ENCODE measurements at regions not wholly inside any gene's neighbourhood (a gene's known extent, or its start where the extent isn't known, plus 50 kb on each side); places are given as distances from the start of the nearest gene placed in this dataset.

- no CpG with 5 or more reads among the region's 9 CpGs for WGBS (ENCODE audit: extremely low coverage, insufficient coverage, low lambda C conversion rate)
- H3K4me1 ChIP-seq (ENCODE audit: control insufficient read depth, low read depth, low read length) = peaks cover 3% of the 10 kb centered on the region
- H3K18ac ChIP-seq (ENCODE audit: low read length) = no peak overlapping the region
Measured at GRCh38 chr2:23135481-23136100, 249.4 kb upstream of the KLHL29 start.

GRCh38 chr2:23137166-23137565 is 247.8 kb upstream of the KLHL29 start:
- no peak overlapping the region for H4K5ac ChIP-seq (ENCODE audit: low read length)
- no peak overlapping the region for H3K27ac ChIP-seq (ENCODE audit: low read depth, low read length)
- no peaks in the 10 kb centered on the region for H3K79me1 ChIP-seq (ENCODE audit: low read length)
- H2BK15ac ChIP-seq (replicated peaks; ENCODE audit: low read depth) = no peak overlapping the region
- H3K18ac ChIP-seq (ENCODE audit: low read length) = no peak overlapping the region
- no peak overlapping the region for H2BK120ac ChIP-seq (ENCODE audit: low read depth, low read length)
- no peak overlapping the region for H3K23ac ChIP-seq (ENCODE audit: low read length)
- DNase-seq = peak; percentile 87
- no peaks in the 10 kb centered on the region for H3K36me3 ChIP-seq (ENCODE audit: control insufficient read depth, insufficient read depth, low read length)
- peaks cover 3% of the 10 kb centered on the region for H3K4me1 ChIP-seq (ENCODE audit: control insufficient read depth, low read depth, low read length)
- WGBS (ENCODE audit: extremely low coverage, insufficient coverage, low lambda C conversion rate) = no CpG with 5 or more reads among the region's 2 CpGs
- H2AK5ac ChIP-seq (ENCODE audit: low read length) = no peak overlapping the region
- H3K79me2 ChIP-seq (ENCODE audit: control insufficient read depth, insufficient read depth, low read length) = no peaks in the 10 kb centered on the region
- H3K4me3 ChIP-seq (ENCODE audit: low read length) = no peak overlapping the region
- no peak overlapping the region for H3K9ac ChIP-seq (ENCODE audit: low read length)
- H2BK5ac ChIP-seq (ENCODE audit: low read length) = no peak overlapping the region
- no peak overlapping the region for H4K8ac ChIP-seq (ENCODE audit: low read depth, low read length)
- H3K4me2 ChIP-seq (ENCODE audit: low read length) = no peak overlapping the region
- H3K27me3 ChIP-seq (ENCODE audit: insufficient read depth, low read length, poor library complexity) = no peaks in the 10 kb centered on the region
- H3K56ac ChIP-seq (ENCODE audit: low read length) = no peak overlapping the region
- H3K4ac ChIP-seq (ENCODE audit: low read depth, low read length) = no peak overlapping the region

More at GRCh38 chr2:23135481-23136100, 249.4 kb upstream of the KLHL29 start:
- Histone ChIP-seq H3K27me3 (ENCODE audit: insufficient read depth, low read length, poor library complexity) (no peaks in the 10 kb centered on the region), H3K79me1 (ENCODE audit: low read length) (no peaks in the 10 kb centered on the region), H3K23ac (ENCODE audit: low read length) (no peak overlapping the region), H4K5ac (ENCODE audit: low read length) (no peak overlapping the region), H3K4me3 (ENCODE audit: low read length) (no peak overlapping the region), H2BK120ac (ENCODE audit: low read depth, low read length) (no peak overlapping the region), H2AK5ac (ENCODE audit: low read length) (no peak overlapping the region), H3K27ac (ENCODE audit: low read depth, low read length) (no peak overlapping the region), H2BK5ac (ENCODE audit: low read length) (no peak overlapping the region), H3K4me2 (ENCODE audit: low read length) (no peak overlapping the region), H2BK15ac (replicated peaks; ENCODE audit: low read depth) (no peak overlapping the region), H3K4ac (ENCODE audit: low read depth, low read length) (no peak overlapping the region), H3K9ac (ENCODE audit: low read length) (no peak overlapping the region), H3K79me2 (ENCODE audit: control insufficient read depth, insufficient read depth, low read length) (no peaks in the 10 kb centered on the region), H3K36me3 (ENCODE audit: control insufficient read depth, insufficient read depth, low read length) (no peaks in the 10 kb centered on the region), H4K8ac (ENCODE audit: low read depth, low read length) (no peak overlapping the region), H3K56ac (ENCODE audit: low read length) (no peak overlapping the region)
- peak; percentile 97 for DNase-seq

- Histone ChIP-seq H3K36me3 (ENCODE audit: control insufficient read depth, insufficient read depth, low read length) (no peaks in the 10 kb centered on the region), H3K18ac (ENCODE audit: low read length) (no peak overlapping the region), H4K5ac (ENCODE audit: low read length) (no peak overlapping the region), H2AK5ac (ENCODE audit: low read length) (no peak overlapping the region), H3K27me3 (ENCODE audit: insufficient read depth, low read length, poor library complexity) (no peaks in the 10 kb centered on the region), H2BK15ac (replicated peaks; ENCODE audit: low read depth) (no peak overlapping the region), H3K27ac (ENCODE audit: low read depth, low read length) (no peak overlapping the region), H3K4me2 (ENCODE audit: low read length) (no peak overlapping the region), H3K79me2 (ENCODE audit: control insufficient read depth, insufficient read depth, low read length) (no peaks in the 10 kb centered on the region), H3K9ac (ENCODE audit: low read length) (no peak overlapping the region), H3K4me3 (ENCODE audit: low read length) (no peak overlapping the region), H4K8ac (ENCODE audit: low read depth, low read length) (no peak overlapping the region), H3K4ac (ENCODE audit: low read depth, low read length) (no peak overlapping the region), H2BK5ac (ENCODE audit: low read length) (no peak overlapping the region), H3K4me1 (ENCODE audit: control insufficient read depth, low read depth, low read length) (peaks cover 3% of the 10 kb centered on the region), H3K79me1 (ENCODE audit: low read length) (no peaks in the 10 kb centered on the region), H3K23ac (ENCODE audit: low read length) (no peak overlapping the region), H2BK120ac (ENCODE audit: low read depth, low read length) (no peak overlapping the region), H3K56ac (ENCODE audit: low read length) (no peak overlapping the region)
- no CpG with 5 or more reads among the region's 4 CpGs for WGBS (ENCODE audit: extremely low coverage, insufficient coverage, low lambda C conversion rate)
- DNase-seq = no peak
Measured at GRCh38 chr2:23138701-23139100, 246.3 kb upstream of the KLHL29 start.

GRCh38 chr2:23145460-23145859 is 239.5 kb upstream of the KLHL29 start:
- no peak overlapping the region for H3K9ac ChIP-seq (ENCODE audit: low read length)
- H3K4me1 ChIP-seq (ENCODE audit: control insufficient read depth, low read depth, low read length) = peaks cover 3% of the 10 kb centered on the region
- no peak overlapping the region for H4K5ac ChIP-seq (ENCODE audit: low read length)
- H3K27me3 ChIP-seq (ENCODE audit: insufficient read depth, low read length, poor library complexity) = no peaks in the 10 kb centered on the region
- no peak overlapping the region for H2BK120ac ChIP-seq (ENCODE audit: low read depth, low read length)
- no peaks in the 10 kb centered on the region for H3K36me3 ChIP-seq (ENCODE audit: control insufficient read depth, insufficient read depth, low read length)
- H3K27ac ChIP-seq (ENCODE audit: low read depth, low read length) = no peak overlapping the region
- no peaks in the 10 kb centered on the region for H3K79me2 ChIP-seq (ENCODE audit: control insufficient read depth, insufficient read depth, low read length)
- no peaks in the 10 kb centered on the region for H3K79me1 ChIP-seq (ENCODE audit: low read length)
- H3K4me2 ChIP-seq (ENCODE audit: low read length) = no peak overlapping the region
- no peak overlapping the region for H3K4ac ChIP-seq (ENCODE audit: low read depth, low read length)
- H4K8ac ChIP-seq (ENCODE audit: low read depth, low read length) = no peak overlapping the region
- H3K23ac ChIP-seq (ENCODE audit: low read length) = no peak overlapping the region
- H3K18ac ChIP-seq (ENCODE audit: low read length) = no peak overlapping the region
- no peak overlapping the region for H2BK15ac ChIP-seq (replicated peaks; ENCODE audit: low read depth)
- H3K56ac ChIP-seq (ENCODE audit: low read length) = no peak overlapping the region
- no peak overlapping the region for H3K4me3 ChIP-seq (ENCODE audit: low read length)
- no peak overlapping the region for H2BK5ac ChIP-seq (ENCODE audit: low read length)
- DNase-seq = no peak
- no peak overlapping the region for H2AK5ac ChIP-seq (ENCODE audit: low read length)

GRCh38 chr2:23146011-23146410 is 239.0 kb upstream of the KLHL29 start:
- no peak overlapping the region for H3K56ac ChIP-seq (ENCODE audit: low read length)
- no peak for DNase-seq
- no peaks in the 10 kb centered on the region for H3K27me3 ChIP-seq (ENCODE audit: insufficient read depth, low read length, poor library complexity)
- H2BK120ac ChIP-seq (ENCODE audit: low read depth, low read length) = no peak overlapping the region
- H4K8ac ChIP-seq (ENCODE audit: low read depth, low read length) = no peak overlapping the region
- no peak overlapping the region for H3K23ac ChIP-seq (ENCODE audit: low read length)
- no peak overlapping the region for H3K4me3 ChIP-seq (ENCODE audit: low read length)
- H2BK15ac ChIP-seq (replicated peaks; ENCODE audit: low read depth) = no peak overlapping the region
- no CpG with 5 or more reads among the region's 2 CpGs for WGBS (ENCODE audit: extremely low coverage, insufficient coverage, low lambda C conversion rate)
- no peak overlapping the region for H3K4ac ChIP-seq (ENCODE audit: low read depth, low read length)
- no peak overlapping the region for H2AK5ac ChIP-seq (ENCODE audit: low read length)
- no peak overlapping the region for H3K4me2 ChIP-seq (ENCODE audit: low read length)
- H3K18ac ChIP-seq (ENCODE audit: low read length) = no peak overlapping the region
- no peak overlapping the region for H2BK5ac ChIP-seq (ENCODE audit: low read length)
- H4K5ac ChIP-seq (ENCODE audit: low read length) = no peak overlapping the region
- H3K36me3 ChIP-seq (ENCODE audit: control insufficient read depth, insufficient read depth, low read length) = no peaks in the 10 kb centered on the region
- peaks cover 3% of the 10 kb centered on the region for H3K4me1 ChIP-seq (ENCODE audit: control insufficient read depth, low read depth, low read length)
- H3K27ac ChIP-seq (ENCODE audit: low read depth, low read length) = no peak overlapping the region
- H3K79me1 ChIP-seq (ENCODE audit: low read length) = no peaks in the 10 kb centered on the region
- no peak overlapping the region for H3K9ac ChIP-seq (ENCODE audit: low read length)
- no peaks in the 10 kb centered on the region for H3K79me2 ChIP-seq (ENCODE audit: control insufficient read depth, insufficient read depth, low read length)

- H3K4me3 ChIP-seq (ENCODE audit: low read length) = no peak overlapping the region
- WGBS (ENCODE audit: extremely low coverage, insufficient coverage, low lambda C conversion rate) = no CpG with 5 or more reads among the region's 3 CpGs
- no peak overlapping the region for H4K8ac ChIP-seq (ENCODE audit: low read depth, low read length)
- no peak overlapping the region for H3K23ac ChIP-seq (ENCODE audit: low read length)
- H3K4me1 ChIP-seq (ENCODE audit: control insufficient read depth, low read depth, low read length) = peaks cover 3% of the 10 kb centered on the region
- H3K27ac ChIP-seq (ENCODE audit: low read depth, low read length) = no peak overlapping the region
- H2BK15ac ChIP-seq (replicated peaks; ENCODE audit: low read depth) = no peak overlapping the region
- H3K36me3 ChIP-seq (ENCODE audit: control insufficient read depth, insufficient read depth, low read length) = no peaks in the 10 kb centered on the region
- H3K9ac ChIP-seq (ENCODE audit: low read length) = no peak overlapping the region
- no peaks in the 10 kb centered on the region for H3K79me2 ChIP-seq (ENCODE audit: control insufficient read depth, insufficient read depth, low read length)
- no peak overlapping the region for H3K18ac ChIP-seq (ENCODE audit: low read length)
- no peak overlapping the region for H2BK120ac ChIP-seq (ENCODE audit: low read depth, low read length)
- H3K4ac ChIP-seq (ENCODE audit: low read depth, low read length) = no peak overlapping the region
- H4K5ac ChIP-seq (ENCODE audit: low read length) = no peak overlapping the region
- no peak overlapping the region for H3K4me2 ChIP-seq (ENCODE audit: low read length)
- H2AK5ac ChIP-seq (ENCODE audit: low read length) = no peak overlapping the region
- H3K56ac ChIP-seq (ENCODE audit: low read length) = no peak overlapping the region
- H3K27me3 ChIP-seq (ENCODE audit: insufficient read depth, low read length, poor library complexity) = no peaks in the 10 kb centered on the region
- H3K79me1 ChIP-seq (ENCODE audit: low read length) = no peaks in the 10 kb centered on the region
- DNase-seq = no peak
- H2BK5ac ChIP-seq (ENCODE audit: low read length) = no peak overlapping the region
Measured at GRCh38 chr2:23148342-23148741, 236.6 kb upstream of the KLHL29 start.
